ENCODE measurements at regions not wholly inside any gene's neighbourhood (a gene's known extent, or its start where the extent isn't known, plus 50 kb on each side); places are given as distances from the start of the nearest gene placed in this dataset.

DNA sequence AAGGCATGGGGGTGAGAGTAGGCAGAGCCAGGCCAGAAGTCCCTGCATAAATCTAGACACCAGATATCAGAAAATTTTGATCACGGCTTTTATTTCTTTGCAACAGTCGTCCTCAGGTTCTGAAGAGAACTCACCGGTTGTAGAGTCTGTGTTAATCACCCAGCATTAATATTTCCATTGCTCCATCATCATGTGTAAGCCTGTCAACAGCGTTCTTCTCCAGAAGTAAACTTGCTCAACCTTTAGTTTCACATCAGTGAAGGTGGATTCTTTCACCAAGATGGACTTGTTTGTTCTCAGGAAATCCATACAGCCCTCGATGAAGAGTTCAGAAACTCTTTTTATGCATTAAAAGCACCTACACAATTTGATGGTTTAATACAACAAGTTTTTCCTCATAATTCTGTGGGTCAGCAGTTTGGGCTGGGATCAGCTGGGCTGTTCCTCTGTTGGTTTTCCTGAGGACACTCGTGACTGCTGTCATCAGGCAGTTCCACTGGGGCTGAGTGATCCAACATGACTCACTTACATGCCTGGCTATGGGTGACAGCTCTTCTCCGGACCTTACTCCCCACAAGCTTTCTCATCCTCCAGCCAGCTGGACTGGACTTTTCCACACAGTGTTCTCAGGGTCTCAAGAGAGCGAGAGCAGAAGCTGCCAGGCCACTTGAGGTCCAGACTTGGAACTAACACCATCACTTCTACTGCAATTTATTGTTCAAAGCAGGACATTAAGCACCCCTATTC is 303.4 kb downstream of the ZNF621 start:
- no peak for DNase-seq

DNA sequence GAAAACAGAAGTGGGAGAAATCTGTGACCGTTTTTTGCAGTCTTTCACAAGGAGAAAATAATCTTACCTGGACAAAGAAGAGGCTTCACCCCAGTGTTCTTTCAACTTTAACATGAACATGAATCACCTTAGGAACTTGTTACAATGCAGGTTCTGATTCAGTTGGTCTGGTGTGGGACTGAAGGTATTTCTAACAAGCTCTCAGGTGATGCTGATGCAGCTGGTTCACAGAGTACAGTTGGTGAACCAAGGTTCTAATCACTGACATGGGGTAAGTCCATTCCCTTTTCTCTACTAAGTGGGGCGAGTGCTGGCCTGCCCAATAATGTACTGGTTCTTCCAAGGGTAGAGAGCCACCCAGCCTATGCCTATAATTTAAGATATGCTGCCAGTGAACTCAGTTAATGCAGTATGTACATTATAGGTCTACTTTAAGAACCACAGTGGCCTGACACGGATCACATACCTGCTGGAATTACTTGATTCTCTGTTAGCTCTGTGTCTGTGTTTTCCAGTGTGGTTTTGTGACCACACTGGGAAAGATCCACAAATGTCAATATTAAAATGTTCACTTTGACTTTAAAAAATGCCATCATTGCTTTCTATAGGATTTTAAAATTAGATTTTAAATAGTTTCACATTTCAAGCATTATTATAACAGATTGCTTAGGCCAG is 304.1 kb downstream of the ZNF621 start:
- no peak for DNase-seq

GRCh38 chr3:40829876-40830275 is 305.1 kb downstream of the ZNF621 start:
- no peak for DNase-seq

GRCh38 chr3:40837300-40837699 is 312.5 kb downstream of the ZNF621 start:
- DNase-seq = no peak

DNA sequence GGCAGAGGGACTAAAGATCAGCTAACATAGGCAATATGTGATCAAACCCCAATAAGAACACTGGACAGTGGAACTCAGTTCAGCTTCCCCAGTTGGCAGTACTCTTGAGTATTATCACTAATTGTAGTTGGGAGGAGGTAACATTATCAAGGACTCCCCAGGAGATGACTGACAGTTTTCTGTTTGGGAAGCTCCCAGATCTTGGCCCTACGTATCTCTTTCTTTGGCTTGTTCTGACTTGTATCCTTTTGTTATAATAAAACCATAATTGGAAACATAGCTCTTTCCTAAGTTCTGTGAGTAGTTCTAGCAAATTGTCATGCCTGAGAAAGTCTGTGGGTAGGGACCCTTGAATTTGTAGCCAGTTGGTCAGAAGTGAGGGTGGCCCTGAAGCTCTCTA is 316.4 kb downstream of the ZNF621 start:
- no peak for DNase-seq

DNA sequence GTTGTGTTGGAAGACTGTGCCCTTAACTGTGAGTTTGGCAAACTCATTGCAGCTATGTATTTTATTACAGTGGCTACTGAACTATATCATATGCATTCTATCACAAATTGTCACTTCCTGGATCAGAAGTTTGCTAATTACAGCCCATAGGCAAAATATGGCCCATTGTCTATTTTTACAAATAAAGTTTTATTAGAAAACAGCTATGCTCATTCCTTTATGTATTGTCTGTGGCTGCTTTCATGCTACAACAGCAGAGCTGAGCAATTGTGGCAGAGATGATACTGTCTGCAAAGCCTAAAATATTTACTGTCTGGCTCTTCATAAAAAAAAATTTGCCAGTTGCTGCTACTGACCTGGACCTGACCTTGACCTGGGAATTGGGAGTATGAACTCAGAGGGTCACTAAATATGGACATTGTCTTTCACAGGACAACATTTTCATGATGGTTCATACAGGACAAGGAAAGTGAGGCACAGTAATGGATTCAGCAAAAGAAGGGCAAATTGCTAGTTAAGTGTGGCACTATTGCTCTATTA is 316.9 kb downstream of the ZNF621 start:
- DNase-seq = no peak

- no peak for DNase-seq
These were observed 318.0 kb downstream of the ZNF621 start for GRCh38 chr3:40842714-40843113.

- DNase-seq = no peak
These were observed 318.5 kb downstream of the ZNF621 start for GRCh38 chr3:40843208-40843624.

- DNase-seq = no peak
These were observed 319.2 kb downstream of the ZNF621 start for GRCh38 chr3:40843851-40844548.

DNA sequence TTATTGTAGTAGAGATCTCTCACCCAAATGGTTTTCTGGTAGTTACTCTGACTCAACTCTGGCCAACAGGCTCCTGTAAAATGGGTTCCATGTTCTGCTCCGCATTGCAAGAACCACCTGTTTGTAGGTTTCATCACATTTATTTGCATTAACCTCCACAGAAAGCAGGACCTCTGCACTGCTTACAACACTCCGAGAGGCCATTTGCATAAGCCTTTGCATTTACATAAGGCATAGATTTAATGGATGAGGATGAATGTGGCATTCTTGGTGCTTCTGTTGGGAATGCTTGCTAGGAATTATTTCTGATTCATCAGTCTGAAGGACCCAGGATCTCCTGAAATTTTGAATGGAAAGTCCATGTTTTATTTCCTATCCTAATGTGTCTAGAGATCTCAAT is 320.1 kb downstream of the ZNF621 start:
- DNase-seq = no peak

DNA sequence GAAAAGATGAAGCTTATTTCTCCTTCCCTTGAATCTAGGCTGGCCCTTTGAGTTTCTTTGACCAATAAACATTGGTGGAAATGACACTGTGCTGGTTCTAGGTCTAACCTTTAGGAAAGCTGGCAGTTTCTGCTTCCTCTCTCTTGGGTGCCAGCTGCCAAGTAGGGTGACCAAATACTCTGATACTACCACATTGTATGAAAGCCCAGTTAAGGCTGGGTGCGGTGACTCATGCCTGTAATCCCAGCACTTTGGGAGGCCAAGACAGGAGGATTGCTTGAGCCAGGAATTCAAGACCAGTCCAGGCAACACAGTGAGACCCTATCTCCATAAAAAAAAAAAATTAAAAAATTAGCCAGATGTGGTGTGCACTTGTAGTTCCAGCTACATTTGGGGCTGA is 320.7 kb downstream of the ZNF621 start:
- DNase-seq = no peak

GRCh38 chr3:40845916-40846315 is 321.2 kb downstream of the ZNF621 start:
- DNase-seq = no peak

DNA sequence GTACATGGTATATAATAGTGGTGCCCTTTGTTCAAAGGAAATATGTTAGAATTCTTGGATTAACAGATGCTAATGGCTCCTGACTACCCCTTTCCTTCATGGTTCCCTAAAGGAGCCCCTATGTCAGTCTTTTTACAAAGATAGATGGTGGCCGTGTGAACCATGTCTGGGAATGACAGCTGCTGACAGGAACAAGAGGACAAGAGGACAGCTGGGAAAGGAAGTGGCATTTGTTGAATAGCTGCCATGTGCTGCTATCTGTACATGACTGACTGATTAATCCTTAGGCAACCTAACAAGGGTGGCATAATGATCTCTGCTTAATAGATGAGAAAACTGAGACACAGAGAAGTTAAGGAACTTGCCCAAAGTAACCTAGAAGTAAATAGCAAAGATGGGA is 321.7 kb downstream of the ZNF621 start:
- no peak for DNase-seq

DNA sequence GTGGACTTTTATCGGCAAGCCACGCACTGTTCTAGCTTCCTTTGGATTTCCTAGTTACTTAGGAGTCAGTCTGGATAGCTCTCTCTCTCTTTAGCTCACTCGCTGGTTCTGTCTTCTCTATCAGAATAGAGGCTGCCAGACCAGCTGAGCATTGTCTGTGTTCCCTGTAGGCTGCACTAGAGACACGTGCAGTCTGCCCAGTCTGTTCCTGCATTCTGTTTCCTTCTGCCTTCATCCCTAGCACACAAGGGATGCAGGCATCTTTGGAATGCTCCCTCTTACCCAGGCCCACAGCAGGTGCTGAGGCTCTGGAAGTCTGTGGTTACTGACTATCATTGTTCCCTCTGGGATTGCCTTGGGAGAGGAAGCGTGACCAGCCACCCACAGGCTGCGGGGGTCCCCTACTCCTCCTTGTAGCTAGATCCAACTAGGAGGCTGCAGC is 322.8 kb downstream of the ZNF621 start:
- no peak for DNase-seq

- no peak for DNase-seq
These were observed 323.7 kb downstream of the ZNF621 start for GRCh38 chr3:40848421-40848820.

- DNase-seq = no peak
These were observed 326.1 kb downstream of the ZNF621 start for GRCh38 chr3:40850861-40851260.

DNA sequence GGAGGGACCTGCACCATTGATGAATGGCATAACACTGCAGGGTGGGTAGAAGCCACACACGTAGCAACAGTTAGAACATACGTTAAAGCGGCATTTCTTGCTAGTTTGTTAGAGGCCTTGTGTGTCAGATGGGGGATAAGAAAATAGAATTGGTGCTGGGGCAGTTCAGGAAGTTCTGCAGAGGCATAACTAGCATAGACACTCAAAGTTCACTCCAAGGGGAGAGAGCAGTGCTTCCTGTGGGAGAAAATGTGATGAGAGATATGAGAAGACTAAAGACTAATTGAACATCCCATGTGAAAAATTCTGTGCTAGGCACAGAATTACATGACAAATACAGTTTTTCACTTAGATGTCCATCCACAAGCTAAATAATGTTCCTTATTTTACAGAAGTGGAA is 327.1 kb downstream of the ZNF621 start:
- DNase-seq = no peak

GRCh38 chr3:40852712-40853111 is 328.0 kb downstream of the ZNF621 start:
- DNase-seq = no peak

DNA sequence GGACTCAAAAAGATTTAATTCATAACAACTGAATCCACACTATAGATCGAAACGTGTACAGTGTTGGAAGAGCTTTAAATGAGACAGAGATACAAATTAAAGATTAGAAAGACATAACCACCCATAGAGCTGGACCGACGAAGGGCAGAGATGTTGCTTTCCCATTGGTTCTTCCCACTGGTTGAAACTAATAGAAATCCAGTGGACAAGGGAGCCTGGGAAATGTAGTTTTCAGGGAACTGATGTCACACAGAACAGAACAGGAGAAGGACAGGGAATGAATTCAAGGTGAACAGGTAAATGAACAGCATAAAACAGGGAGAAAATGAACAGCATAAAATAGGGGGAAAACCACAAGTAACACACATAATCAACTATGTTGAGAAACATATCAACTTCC is 328.7 kb downstream of the ZNF621 start:
- no peak for DNase-seq

GRCh38 chr3:40855871-40856270 is 331.1 kb downstream of the ZNF621 start:
- DNase-seq = no peak

- no peak for DNase-seq
These were observed 333.8 kb downstream of the ZNF621 start for GRCh38 chr3:40858364-40859115.

GRCh38 chr3:40862946-40863345 is 336.4 kb upstream of the CTNNB1 start:
- no peak for DNase-seq
